HG02973 (cell line): ENCODE measurements at regions not wholly inside any gene's neighbourhood (a gene's known extent, or its start where the extent isn't known, plus 50 kb on each side); places are given as distances from the start of the nearest gene placed in this dataset.
A peak's percentile ranks its signal among the peaks of the same experiment; 100 is the strongest.
"Not testable (repeated sequence)": the region's sequence is repeated elsewhere in the genome, so short reads cannot be mapped to it uniquely, and the experiment has no call there.

ENCODE experiments used
- ATAC-seq: cut with Tn5 transposase; IDR thresholded peaks from one replicate; pipeline ENCODE4 v1.9.1; 2021; ENCODE audit warnings: moderate library complexity; ENCODE audit not compliant: unreplicated experiment

GRCh38 chr1:184821658-184822057, 67.0 kb upstream of the EDEM3 start:
- ATAC-seq = no peak

- ATAC-seq = no peak
Measured at GRCh38 chr1:184820956-184821355, 66.3 kb upstream of the EDEM3 start.

- ATAC-seq = no peak
Measured at GRCh38 chr1:184820218-184820750, 65.6 kb upstream of the EDEM3 start.

GRCh38 chr1:184818646-184819045, 64.0 kb upstream of the EDEM3 start:
- no peak for ATAC-seq

- ATAC-seq = not testable (repeated sequence)
Measured at GRCh38 chr1:184817003-184817402, 62.3 kb upstream of the EDEM3 start.

GRCh38 chr1:184813528-184814089, 59.0 kb upstream of the EDEM3 start:
- ATAC-seq = no peak

GRCh38 chr1:184811439-184812111, 56.9 kb upstream of the EDEM3 start:
- ATAC-seq = no peak

- ATAC-seq = no peak
Measured at GRCh38 chr1:184810735-184811343, 56.2 kb upstream of the EDEM3 start.

GRCh38 chr1:184806296-184806721, 51.7 kb upstream of the EDEM3 start:
- ATAC-seq = no peak

GRCh38 chr1:184805667-184806295, 51.1 kb upstream of the EDEM3 start:
- peak; percentile 88 for ATAC-seq
